BJ (cell line): ENCODE measurements at regions not wholly inside any gene's neighbourhood (a gene's known extent, or its start where the extent isn't known, plus 50 kb on each side); places are given as distances from the start of the nearest gene placed in this dataset.

Experiments used
- CTCF ChIA-PET: fragments of 350-600 bp; formaldehyde crosslinking; extraction: SDS; loops from one replicate; lab custom pipeline; 2021; ENCODE audit warnings: antibody characterized with exemption, inconsistent platforms; lab: Yijun Ruan, JAX
- POLR2A ChIA-PET: fragments of 300-600 bp; sonication (Branson Sonifier 250); formaldehyde crosslinking; extraction: SDS; loops from one replicate; lab custom pipeline; 2021; ENCODE audit warnings: antibody characterized with exemption; lab: Charles Lee
- DNase-seq: peaks from one replicate; pipeline ENCODE4 v3.0.0-alpha.2; 2011; ENCODE audit warnings: low read depth
- H3K27me3 ChIP-seq: 2 replicates; pipeline ENCODE4 v1.6.0; 2011; ENCODE audit warnings: low read length; ENCODE audit not compliant: control insufficient read depth, insufficient read depth
- H3K36me3 ChIP-seq: 2 replicates; pipeline ENCODE4 v1.5.1; 2011; ENCODE audit warnings: low read length; ENCODE audit not compliant: control insufficient read depth, insufficient read depth
- H3K4me3 ChIP-seq: 2 replicates; pipeline ENCODE4 v1.5.1; 2011; ENCODE audit warnings: low read depth, mild to moderate bottlenecking, control low read depth, low read length
- TF ChIP-seq, protein P1 (sequence below): IDR thresholded peaks from 2 replicates; pipeline ENCODE4 v1.5.1; 2011; ENCODE audit warnings: low read depth, mild to moderate bottlenecking, control low read depth, inconsistent platforms, low read length, moderate library complexity; ENCODE audit not compliant: insufficient read depth

DNA sequence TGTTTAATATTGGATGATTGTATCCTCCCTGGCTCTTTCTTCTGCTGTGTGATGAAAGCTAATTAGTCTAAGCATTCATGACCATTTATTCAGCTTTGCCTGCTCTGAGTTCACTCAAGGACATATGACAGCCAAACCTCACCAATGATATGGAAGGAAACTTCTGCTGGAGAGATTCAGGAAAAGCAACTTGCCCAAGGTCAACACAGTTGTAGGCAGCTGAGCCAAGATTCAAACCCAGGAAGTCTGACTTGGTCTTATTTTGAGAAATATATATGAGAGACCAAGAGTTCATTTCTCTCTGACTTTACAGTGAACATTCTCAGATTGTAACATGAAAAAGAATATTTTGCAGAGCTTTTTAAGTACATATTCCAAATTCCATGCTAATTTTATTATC lies 1588.5 kb upstream of the PIK3C3 start:
- Histone ChIP-seq H3K36me3 (no peaks in the 10 kb centered on the region), H3K27me3 (no peaks in the 10 kb centered on the region), H3K4me3 (no peak overlapping the region)
- ChIA-PET CTCF (no interaction called here), POLR2A (no interaction called here)
- TF ChIP-seq, protein P1, sequence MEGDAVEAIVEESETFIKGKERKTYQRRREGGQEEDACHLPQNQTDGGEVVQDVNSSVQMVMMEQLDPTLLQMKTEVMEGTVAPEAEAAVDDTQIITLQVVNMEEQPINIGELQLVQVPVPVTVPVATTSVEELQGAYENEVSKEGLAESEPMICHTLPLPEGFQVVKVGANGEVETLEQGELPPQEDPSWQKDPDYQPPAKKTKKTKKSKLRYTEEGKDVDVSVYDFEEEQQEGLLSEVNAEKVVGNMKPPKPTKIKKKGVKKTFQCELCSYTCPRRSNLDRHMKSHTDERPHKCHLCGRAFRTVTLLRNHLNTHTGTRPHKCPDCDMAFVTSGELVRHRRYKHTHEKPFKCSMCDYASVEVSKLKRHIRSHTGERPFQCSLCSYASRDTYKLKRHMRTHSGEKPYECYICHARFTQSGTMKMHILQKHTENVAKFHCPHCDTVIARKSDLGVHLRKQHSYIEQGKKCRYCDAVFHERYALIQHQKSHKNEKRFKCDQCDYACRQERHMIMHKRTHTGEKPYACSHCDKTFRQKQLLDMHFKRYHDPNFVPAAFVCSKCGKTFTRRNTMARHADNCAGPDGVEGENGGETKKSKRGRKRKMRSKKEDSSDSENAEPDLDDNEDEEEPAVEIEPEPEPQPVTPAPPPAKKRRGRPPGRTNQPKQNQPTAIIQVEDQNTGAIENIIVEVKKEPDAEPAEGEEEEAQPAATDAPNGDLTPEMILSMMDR: no peak
- DNase-seq: no peak

DNA sequence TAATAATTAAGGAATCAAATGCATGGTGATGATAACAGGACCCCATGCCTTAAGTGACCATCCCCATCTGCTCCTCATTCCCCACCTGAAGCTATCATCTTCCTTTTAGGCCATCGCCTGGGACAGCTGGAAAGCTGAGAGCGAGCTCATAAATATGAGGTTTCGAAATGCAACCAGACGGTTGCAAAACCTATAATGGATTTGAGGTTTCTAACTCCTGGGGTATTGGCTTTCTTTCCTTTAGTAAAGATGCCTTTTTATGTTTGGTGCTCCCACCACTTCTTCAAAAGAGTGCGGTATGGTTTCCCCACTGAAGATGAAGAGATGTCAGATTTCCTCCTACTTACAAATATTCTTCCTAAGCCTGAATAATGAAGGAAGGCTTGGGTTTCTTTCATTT lies 1589.5 kb upstream of the PIK3C3 start:
- H3K36me3 ChIP-seq: no peaks in the 10 kb centered on the region
- TF ChIP-seq, protein P1: no peak

DNA sequence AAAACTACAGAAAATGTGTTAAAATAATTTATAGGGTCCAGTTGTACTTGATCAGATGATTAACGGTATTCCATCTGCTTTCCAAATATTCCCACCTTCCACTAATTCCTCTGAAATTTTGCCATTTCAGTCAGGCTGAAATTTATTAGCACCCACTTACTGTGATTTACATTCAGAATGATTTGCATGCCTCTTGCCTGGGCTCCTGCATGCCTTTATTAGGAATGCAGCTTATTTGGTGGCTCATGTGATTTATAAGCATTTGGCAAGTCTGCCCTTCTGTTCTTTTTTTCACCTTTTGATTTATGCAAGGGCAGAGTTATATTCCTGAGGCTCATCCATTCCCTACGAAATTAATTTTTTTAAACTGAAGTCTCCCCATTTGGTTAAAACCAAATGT lies 1594.5 kb upstream of the PIK3C3 start:
- TF ChIP-seq, protein P1: no peak
- DNase-seq: no peak
- ChIA-PET CTCF (no interaction called here), POLR2A (no interaction called here)
- no peaks in the 10 kb centered on the region for H3K36me3 ChIP-seq
- H3K4me3 ChIP-seq: no peak overlapping the region
- H3K27me3 ChIP-seq: no peaks in the 10 kb centered on the region

More for the DNA sequence above, 1589.5 kb upstream of the PIK3C3 start:
- DNase-seq: no peak
- CTCF ChIA-PET: no interaction called here
- POLR2A ChIA-PET: no interaction called here
- H3K4me3 ChIP-seq: no peak overlapping the region
- no peaks in the 10 kb centered on the region for H3K27me3 ChIP-seq

DNA sequence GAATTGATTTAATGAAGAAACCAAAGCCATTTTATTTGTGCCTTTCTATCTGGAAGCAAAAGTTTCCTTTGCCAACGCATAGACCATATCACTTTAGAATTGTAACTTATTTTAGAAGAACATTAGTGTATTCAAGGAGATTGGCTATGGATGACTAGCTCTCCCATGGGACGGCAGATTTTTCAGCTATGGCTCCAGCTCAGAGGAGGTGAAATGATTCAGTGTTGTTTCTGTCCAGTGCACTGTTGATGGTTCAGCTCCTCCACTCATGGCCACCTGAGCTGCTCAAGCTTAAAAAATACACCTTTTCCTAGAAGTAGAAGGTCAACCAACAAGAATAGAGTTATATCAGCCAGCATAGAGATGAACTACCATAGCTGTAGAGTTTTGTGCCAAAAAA lies 1597.5 kb upstream of the PIK3C3 start:
- Histone ChIP-seq H3K4me3 (no peak overlapping the region), H3K27me3 (no peaks in the 10 kb centered on the region), H3K36me3 (no peaks in the 10 kb centered on the region)
- POLR2A ChIA-PET: no interaction called here
- CTCF ChIA-PET: no interaction called here
- DNase-seq: no peak
- TF ChIP-seq, protein P1: no peak

DNA sequence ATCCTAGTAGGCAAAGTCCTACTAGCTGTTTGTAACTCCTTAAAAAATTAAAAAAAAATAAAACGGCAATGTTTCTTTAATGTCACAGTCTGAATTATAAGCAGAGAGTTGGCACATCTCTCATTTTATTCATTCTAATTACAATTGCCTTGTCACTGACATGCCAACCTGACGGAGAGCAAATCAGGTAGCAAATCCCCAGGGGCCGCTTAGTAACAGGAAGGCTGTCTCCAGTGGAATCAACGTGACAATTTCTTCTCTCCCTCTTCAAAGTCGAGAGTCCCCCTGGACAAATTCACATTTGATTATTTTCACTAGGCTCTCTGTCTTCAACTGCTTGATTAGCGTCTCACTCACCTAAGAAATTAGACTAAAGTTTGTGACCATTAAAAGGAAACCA lies 1598.9 kb upstream of the PIK3C3 start:
- POLR2A ChIA-PET: no interaction called here
- no peak for DNase-seq
- Histone ChIP-seq H3K4me3 (no peak overlapping the region), H3K36me3 (no peaks in the 10 kb centered on the region), H3K27me3 (no peaks in the 10 kb centered on the region)
- CTCF ChIA-PET: no interaction called here
- TF ChIP-seq, protein P1: no peak
